SH-SY5Y (cell line): ENCODE measurements at regions not wholly inside any gene's neighbourhood (a gene's known extent, or its start where the extent isn't known, plus 50 kb on each side); places are given as distances from the start of the nearest gene placed in this dataset.

Source experiments
- GATA2 ChIP-seq: IDR thresholded peaks from 2 replicates; pipeline ENCODE4 v1.6.1; 2011; ENCODE audit warnings: mild to moderate bottlenecking, low read depth, low read length
- GATA3 ChIP-seq: IDR thresholded peaks from 2 replicates; pipeline ENCODE4 v1.6.1; 2011; ENCODE audit warnings: low read depth, mild to moderate bottlenecking, low read length, moderate library complexity

GRCh38 chrX:40895246-40895645, 159.9 kb upstream of the MED14 start:
- TF ChIP-seq GATA2 (no peak), GATA3 (no peak)
